ENCODE measurements at regions not wholly inside any gene's neighbourhood (a gene's known extent, or its start where the extent isn't known, plus 50 kb on each side); places are given as distances from the start of the nearest gene placed in this dataset.
A peak's percentile ranks its signal among the peaks of the same experiment; 100 is the strongest.

- Histone ChIP-seq H3K36me3 (ENCODE audit: control insufficient read depth, insufficient read depth, low read length) (no peaks in the 10 kb centered on the region), H3K4me2 (ENCODE audit: low read length) (no peak overlapping the region), H3K27me3 (ENCODE audit: insufficient read depth, low read length, poor library complexity) (no peaks in the 10 kb centered on the region), H3K9ac (ENCODE audit: low read length) (no peak overlapping the region), H3K4me1 (ENCODE audit: control insufficient read depth, low read depth, low read length) (no peaks in the 10 kb centered on the region), H3K4me3 (ENCODE audit: low read length) (no peak overlapping the region), H3K79me1 (ENCODE audit: low read length) (no peaks in the 10 kb centered on the region), H4K5ac (ENCODE audit: low read length) (no peak overlapping the region), H2BK15ac (replicated peaks; ENCODE audit: low read depth) (no peak overlapping the region), H3K27ac (ENCODE audit: low read depth, low read length) (no peak overlapping the region), H3K79me2 (ENCODE audit: control insufficient read depth, insufficient read depth, low read length) (no peaks in the 10 kb centered on the region), H3K4ac (ENCODE audit: low read depth, low read length) (no peak overlapping the region), H2BK120ac (ENCODE audit: low read depth, low read length) (no peak overlapping the region), H3K18ac (ENCODE audit: low read length) (peak overlapping the region; percentile 25), H3K56ac (ENCODE audit: low read length) (no peak overlapping the region), H3K23ac (ENCODE audit: low read length) (no peak overlapping the region), H2AK5ac (ENCODE audit: low read length) (no peak overlapping the region), H4K8ac (ENCODE audit: low read depth, low read length) (no peak overlapping the region), H2BK5ac (ENCODE audit: low read length) (no peak overlapping the region)
- no CpG with 5 or more reads among the region's 2 CpGs for WGBS (ENCODE audit: extremely low coverage, insufficient coverage, low lambda C conversion rate)
- DNase-seq: peak; percentile 81
Observed at GRCh38 chr11:91773090-91773489, 451.5 kb upstream of the FAT3 start.

- Histone ChIP-seq H3K4ac (ENCODE audit: low read depth, low read length) (no peak overlapping the region), H3K79me1 (ENCODE audit: low read length) (no peaks in the 10 kb centered on the region), H3K4me3 (ENCODE audit: low read length) (no peak overlapping the region), H3K4me2 (ENCODE audit: low read length) (no peak overlapping the region), H3K4me1 (ENCODE audit: control insufficient read depth, low read depth, low read length) (no peaks in the 10 kb centered on the region), H3K36me3 (ENCODE audit: control insufficient read depth, insufficient read depth, low read length) (no peaks in the 10 kb centered on the region), H3K56ac (ENCODE audit: low read length) (no peak overlapping the region), H3K18ac (ENCODE audit: low read length) (no peak overlapping the region), H2BK15ac (replicated peaks; ENCODE audit: low read depth) (no peak overlapping the region), H3K23ac (ENCODE audit: low read length) (no peak overlapping the region), H3K79me2 (ENCODE audit: control insufficient read depth, insufficient read depth, low read length) (no peaks in the 10 kb centered on the region), H3K9ac (ENCODE audit: low read length) (no peak overlapping the region), H2BK5ac (ENCODE audit: low read length) (no peak overlapping the region), H4K8ac (ENCODE audit: low read depth, low read length) (no peak overlapping the region), H2AK5ac (ENCODE audit: low read length) (no peak overlapping the region), H2BK120ac (ENCODE audit: low read depth, low read length) (no peak overlapping the region), H3K27ac (ENCODE audit: low read depth, low read length) (no peak overlapping the region), H4K5ac (ENCODE audit: low read length) (no peak overlapping the region), H3K27me3 (ENCODE audit: insufficient read depth, low read length, poor library complexity) (no peaks in the 10 kb centered on the region)
- no CpG with 5 or more reads among the region's 1 CpG for WGBS (ENCODE audit: extremely low coverage, insufficient coverage, low lambda C conversion rate)
- DNase-seq: no peak
Observed at GRCh38 chr11:91771961-91772360, 452.7 kb upstream of the FAT3 start.

DNA sequence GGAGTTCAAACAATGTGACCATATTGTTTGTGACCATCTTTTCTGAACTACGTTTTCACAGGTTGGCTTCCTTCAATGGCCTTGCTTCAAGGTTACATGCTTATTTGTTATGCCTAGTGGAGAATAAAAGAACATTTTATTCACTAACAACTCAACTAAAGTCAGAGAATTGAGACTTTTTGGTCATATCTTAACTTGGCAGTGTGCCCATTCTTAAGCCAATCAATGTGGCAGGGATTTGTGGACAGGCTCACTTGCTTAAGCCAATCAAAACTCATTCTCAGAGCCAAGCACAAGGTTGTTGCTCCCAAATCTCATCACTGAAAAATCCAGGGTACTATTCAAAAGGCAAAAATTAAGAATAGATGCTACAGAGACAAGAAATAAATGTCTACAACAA is 455.8 kb upstream of the FAT3 start:
- Histone ChIP-seq H2BK120ac (ENCODE audit: low read depth, low read length) (no peak overlapping the region), H3K4me3 (ENCODE audit: low read length) (no peak overlapping the region), H4K8ac (ENCODE audit: low read depth, low read length) (no peak overlapping the region), H3K4me2 (ENCODE audit: low read length) (no peak overlapping the region), H3K9ac (ENCODE audit: low read length) (no peak overlapping the region), H3K18ac (ENCODE audit: low read length) (no peak overlapping the region), H2AK5ac (ENCODE audit: low read length) (no peak overlapping the region), H3K56ac (ENCODE audit: low read length) (no peak overlapping the region), H3K4ac (ENCODE audit: low read depth, low read length) (no peak overlapping the region), H3K79me2 (ENCODE audit: control insufficient read depth, insufficient read depth, low read length) (no peaks in the 10 kb centered on the region), H2BK5ac (ENCODE audit: low read length) (no peak overlapping the region), H2BK15ac (replicated peaks; ENCODE audit: low read depth) (no peak overlapping the region), H3K27me3 (ENCODE audit: insufficient read depth, low read length, poor library complexity) (no peaks in the 10 kb centered on the region), H3K36me3 (ENCODE audit: control insufficient read depth, insufficient read depth, low read length) (no peaks in the 10 kb centered on the region), H3K27ac (ENCODE audit: low read depth, low read length) (no peak overlapping the region), H4K5ac (ENCODE audit: low read length) (no peak overlapping the region), H3K4me1 (ENCODE audit: control insufficient read depth, low read depth, low read length) (no peaks in the 10 kb centered on the region), H3K23ac (ENCODE audit: low read length) (no peak overlapping the region), H3K79me1 (ENCODE audit: low read length) (no peaks in the 10 kb centered on the region)
- WGBS (ENCODE audit: extremely low coverage, insufficient coverage, low lambda C conversion rate): no CpG with 5 or more reads among the region's 1 CpG
- DNase-seq: no peak

- H2BK5ac ChIP-seq (ENCODE audit: low read length): no peak overlapping the region
- H3K79me2 ChIP-seq (ENCODE audit: control insufficient read depth, insufficient read depth, low read length): no peaks in the 10 kb centered on the region
- H4K8ac ChIP-seq (ENCODE audit: low read depth, low read length): no peak overlapping the region
- H3K18ac ChIP-seq (ENCODE audit: low read length): no peak overlapping the region
- no peak overlapping the region for H3K23ac ChIP-seq (ENCODE audit: low read length)
- no peak overlapping the region for H3K56ac ChIP-seq (ENCODE audit: low read length)
- H3K27me3 ChIP-seq (ENCODE audit: insufficient read depth, low read length, poor library complexity): no peaks in the 10 kb centered on the region
- H3K4me2 ChIP-seq (ENCODE audit: low read length): no peak overlapping the region
- no peak overlapping the region for H3K9ac ChIP-seq (ENCODE audit: low read length)
- H3K79me1 ChIP-seq (ENCODE audit: low read length): no peaks in the 10 kb centered on the region
- no peaks in the 10 kb centered on the region for H3K4me1 ChIP-seq (ENCODE audit: control insufficient read depth, low read depth, low read length)
- DNase-seq: no peak
- no peaks in the 10 kb centered on the region for H3K36me3 ChIP-seq (ENCODE audit: control insufficient read depth, insufficient read depth, low read length)
- no peak overlapping the region for H3K4ac ChIP-seq (ENCODE audit: low read depth, low read length)
- no peak overlapping the region for H2AK5ac ChIP-seq (ENCODE audit: low read length)
- H2BK15ac ChIP-seq (replicated peaks; ENCODE audit: low read depth): no peak overlapping the region
- H2BK120ac ChIP-seq (ENCODE audit: low read depth, low read length): no peak overlapping the region
- H3K4me3 ChIP-seq (ENCODE audit: low read length): no peak overlapping the region
- no peak overlapping the region for H4K5ac ChIP-seq (ENCODE audit: low read length)
- H3K27ac ChIP-seq (ENCODE audit: low read depth, low read length): no peak overlapping the region
Observed at GRCh38 chr11:91763331-91763730, 461.3 kb upstream of the FAT3 start.

- Histone ChIP-seq H3K27me3 (ENCODE audit: insufficient read depth, low read length, poor library complexity) (no peaks in the 10 kb centered on the region), H3K56ac (ENCODE audit: low read length) (no peak overlapping the region), H3K36me3 (ENCODE audit: control insufficient read depth, insufficient read depth, low read length) (no peaks in the 10 kb centered on the region), H3K4me1 (ENCODE audit: control insufficient read depth, low read depth, low read length) (no peaks in the 10 kb centered on the region), H3K4ac (ENCODE audit: low read depth, low read length) (peak overlapping the region; percentile 55), H3K18ac (ENCODE audit: low read length) (peak overlapping the region; percentile 39), H3K4me3 (ENCODE audit: low read length) (no peak overlapping the region), H3K79me1 (ENCODE audit: low read length) (no peaks in the 10 kb centered on the region), H2AK5ac (ENCODE audit: low read length) (no peak overlapping the region), H2BK5ac (ENCODE audit: low read length) (no peak overlapping the region), H2BK15ac (replicated peaks; ENCODE audit: low read depth) (no peak overlapping the region), H3K9ac (ENCODE audit: low read length) (no peak overlapping the region), H4K5ac (ENCODE audit: low read length) (no peak overlapping the region), H4K8ac (ENCODE audit: low read depth, low read length) (no peak overlapping the region), H3K27ac (ENCODE audit: low read depth, low read length) (no peak overlapping the region), H2BK120ac (ENCODE audit: low read depth, low read length) (no peak overlapping the region), H3K79me2 (ENCODE audit: control insufficient read depth, insufficient read depth, low read length) (no peaks in the 10 kb centered on the region), H3K4me2 (ENCODE audit: low read length) (no peak overlapping the region), H3K23ac (ENCODE audit: low read length) (no peak overlapping the region)
- WGBS (ENCODE audit: extremely low coverage, insufficient coverage, low lambda C conversion rate): no CpG with 5 or more reads among the region's 3 CpGs
- no peak for DNase-seq
Observed at GRCh38 chr11:91761406-91762025, 463.1 kb upstream of the FAT3 start.

DNA sequence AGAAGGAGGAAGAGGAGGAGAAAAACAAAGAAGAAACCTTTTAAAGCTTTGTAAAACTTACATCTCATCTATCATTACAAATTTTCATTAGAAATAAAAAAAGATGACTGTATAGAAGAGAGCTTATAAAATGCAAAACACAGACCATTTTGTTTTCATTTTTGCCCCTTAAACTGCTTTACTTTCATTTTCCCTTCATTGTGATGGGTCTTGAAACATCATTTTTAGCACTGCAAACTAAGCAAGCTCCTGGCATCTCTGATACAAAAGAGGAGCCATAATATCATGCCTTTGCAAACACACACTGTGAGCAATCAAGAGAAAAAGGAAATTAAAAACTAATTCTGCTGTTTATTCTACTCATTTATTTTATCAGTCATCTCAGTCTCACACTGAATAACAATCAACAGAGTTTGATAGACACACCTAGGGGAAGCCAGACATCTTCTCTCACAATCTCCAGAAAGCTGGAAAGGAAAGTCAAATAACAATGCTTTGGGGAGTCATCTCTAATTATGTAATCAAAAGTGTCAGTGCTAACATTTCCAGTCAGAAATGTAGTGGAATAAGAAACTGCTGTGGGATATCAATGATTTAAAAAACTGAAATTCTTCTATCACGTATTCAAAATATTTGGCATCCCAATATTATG is 467.7 kb upstream of the FAT3 start:
- peak overlapping the region; percentile 45 for H2BK120ac ChIP-seq (ENCODE audit: low read depth, low read length)
- H2AK5ac ChIP-seq (ENCODE audit: low read length): no peak overlapping the region
- no peak overlapping the region for H3K56ac ChIP-seq (ENCODE audit: low read length)
- H3K4me1 ChIP-seq (ENCODE audit: control insufficient read depth, low read depth, low read length): no peaks in the 10 kb centered on the region
- H3K18ac ChIP-seq (ENCODE audit: low read length): no peak overlapping the region
- no peaks in the 10 kb centered on the region for H3K79me2 ChIP-seq (ENCODE audit: control insufficient read depth, insufficient read depth, low read length)
- H3K79me1 ChIP-seq (ENCODE audit: low read length): no peaks in the 10 kb centered on the region
- no peaks in the 10 kb centered on the region for H3K36me3 ChIP-seq (ENCODE audit: control insufficient read depth, insufficient read depth, low read length)
- H3K4me3 ChIP-seq (ENCODE audit: low read length): no peak overlapping the region
- no peak overlapping the region for H2BK15ac ChIP-seq (replicated peaks; ENCODE audit: low read depth)
- no CpG with 5 or more reads among the region's 1 CpG for WGBS (ENCODE audit: extremely low coverage, insufficient coverage, low lambda C conversion rate)
- no peak overlapping the region for H4K5ac ChIP-seq (ENCODE audit: low read length)
- no peak overlapping the region for H3K4ac ChIP-seq (ENCODE audit: low read depth, low read length)
- no peaks in the 10 kb centered on the region for H3K27me3 ChIP-seq (ENCODE audit: insufficient read depth, low read length, poor library complexity)
- no peak overlapping the region for H3K23ac ChIP-seq (ENCODE audit: low read length)
- no peak overlapping the region for H2BK5ac ChIP-seq (ENCODE audit: low read length)
- no peak overlapping the region for H4K8ac ChIP-seq (ENCODE audit: low read depth, low read length)
- H3K4me2 ChIP-seq (ENCODE audit: low read length): no peak overlapping the region
- H3K9ac ChIP-seq (ENCODE audit: low read length): no peak overlapping the region
- H3K27ac ChIP-seq (ENCODE audit: low read depth, low read length): no peak overlapping the region
- DNase-seq: peak; percentile 81

Measured in mesendoderm (in vitro differentiated cells).